Skeletal muscle satellite cell (primary cell): ENCODE measurements at regions not wholly inside any gene's neighbourhood (a gene's known extent, or its start where the extent isn't known, plus 50 kb on each side); places are given as distances from the start of the nearest gene placed in this dataset.

Experiments used
- H3K27me3 ChIP-seq: 2 replicates; pipeline ENCODE4 v1.7.0; 2013; ENCODE audit warnings: low read length; ENCODE audit not compliant: control insufficient read depth, insufficient read depth
- H3K36me3 ChIP-seq: 2 replicates; pipeline ENCODE4 v1.7.0; 2013; ENCODE audit warnings: mild to moderate bottlenecking, control low read depth, low read length; ENCODE audit not compliant: insufficient read depth
- H3K4me1 ChIP-seq: 2 replicates; pipeline ENCODE4 v1.7.0; 2013; ENCODE audit warnings: low read length; ENCODE audit not compliant: control insufficient read depth, insufficient read depth
- H3K4me2 ChIP-seq: 2 replicates; pipeline ENCODE4 v1.7.0; 2013; ENCODE audit warnings: mild to moderate bottlenecking, low read length
- H3K4me3 ChIP-seq: 2 replicates; pipeline ENCODE4 v1.7.0; 2013; ENCODE audit warnings: low read length
- H3K9ac ChIP-seq: 2 replicates; pipeline ENCODE4 v1.7.0; 2013; ENCODE audit warnings: mild to moderate bottlenecking, low read depth, low read length, moderate library complexity
- H3K9me3 ChIP-seq: replicated peaks from 2 replicates; pipeline ENCODE4 v1.7.0; 2013; ENCODE audit warnings: mild to moderate bottlenecking, control low read depth, low read length

DNA sequence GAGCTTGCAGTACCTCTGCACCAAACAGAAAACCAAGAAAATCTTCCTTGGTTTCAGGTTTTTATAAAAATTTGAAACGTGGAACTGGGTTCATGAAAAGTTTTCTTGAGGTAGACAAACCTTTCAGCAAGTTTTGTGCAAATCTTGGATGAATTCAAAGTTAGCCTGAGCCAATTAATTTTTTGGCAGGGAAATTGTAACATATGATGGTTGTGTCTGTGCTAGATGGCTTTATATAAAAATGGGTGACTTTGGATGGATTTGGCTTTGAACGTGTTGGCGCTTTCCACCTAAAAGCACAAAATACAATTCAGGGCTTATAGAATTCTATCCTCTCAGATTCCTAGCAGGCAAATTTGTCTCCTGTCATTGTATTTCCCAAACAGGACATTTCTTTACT lies 524.4 kb downstream of the CAAP1 start:
- H3K9me3 ChIP-seq = no peaks in the 10 kb centered on the region
- no peak overlapping the region for H3K4me3 ChIP-seq
- H3K36me3 ChIP-seq = no peaks in the 10 kb centered on the region

DNA sequence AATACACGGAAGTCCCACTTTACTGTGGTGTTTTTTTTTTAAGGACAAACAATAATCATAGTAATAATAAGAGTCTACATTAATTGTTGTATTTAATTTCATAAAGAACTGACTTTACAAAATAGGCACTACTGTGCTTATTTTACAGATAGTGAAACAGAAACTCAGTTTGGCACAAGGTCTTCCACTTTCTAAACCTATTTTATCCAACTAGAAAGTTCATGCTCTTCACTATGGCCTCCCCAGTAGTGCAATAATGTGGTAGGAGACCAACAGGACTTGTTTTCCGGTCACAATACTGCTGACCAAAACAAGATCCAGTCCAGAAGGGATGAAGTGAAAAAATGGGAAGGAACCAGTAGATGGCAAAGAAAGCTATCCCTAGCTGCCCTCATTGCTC lies 531.6 kb downstream of the CAAP1 start:
- H3K4me3 ChIP-seq = no peak overlapping the region
- no peak overlapping the region for H3K4me2 ChIP-seq
- H3K27me3 ChIP-seq = no peaks in the 10 kb centered on the region
- H3K36me3 ChIP-seq = no peaks in the 10 kb centered on the region
- H3K4me1 ChIP-seq = no peaks in the 10 kb centered on the region
- no peaks in the 10 kb centered on the region for H3K9me3 ChIP-seq
- H3K9ac ChIP-seq = no peak overlapping the region

More for the DNA sequence above, 524.4 kb downstream of the CAAP1 start:
- H3K4me2 ChIP-seq = no peak overlapping the region
- no peaks in the 10 kb centered on the region for H3K4me1 ChIP-seq
- H3K27me3 ChIP-seq = no peaks in the 10 kb centered on the region
- no peak overlapping the region for H3K9ac ChIP-seq

DNA sequence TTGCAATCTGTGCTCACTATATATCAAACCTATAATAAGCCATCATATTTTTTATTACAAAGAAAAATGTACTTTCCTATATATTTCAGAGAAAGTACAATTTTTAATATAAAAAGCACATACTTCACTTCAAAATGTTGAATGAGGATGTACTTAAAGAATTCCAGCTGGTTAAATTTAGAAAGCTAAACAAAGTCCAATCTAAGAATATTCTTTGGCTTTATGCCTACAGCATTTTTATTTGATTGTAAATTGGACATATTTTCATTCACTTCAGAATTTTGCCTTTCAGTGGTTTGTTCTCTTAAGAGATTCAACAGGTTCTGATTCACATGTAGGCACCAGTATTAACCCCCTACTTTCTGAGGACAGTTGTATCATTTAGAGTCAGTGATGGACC lies 533.8 kb downstream of the CAAP1 start:
- Histone ChIP-seq H3K36me3 (no peaks in the 10 kb centered on the region), H3K4me1 (no peaks in the 10 kb centered on the region), H3K9ac (no peak overlapping the region), H3K4me3 (no peak overlapping the region), H3K4me2 (no peak overlapping the region), H3K9me3 (no peaks in the 10 kb centered on the region), H3K27me3 (no peaks in the 10 kb centered on the region)

DNA sequence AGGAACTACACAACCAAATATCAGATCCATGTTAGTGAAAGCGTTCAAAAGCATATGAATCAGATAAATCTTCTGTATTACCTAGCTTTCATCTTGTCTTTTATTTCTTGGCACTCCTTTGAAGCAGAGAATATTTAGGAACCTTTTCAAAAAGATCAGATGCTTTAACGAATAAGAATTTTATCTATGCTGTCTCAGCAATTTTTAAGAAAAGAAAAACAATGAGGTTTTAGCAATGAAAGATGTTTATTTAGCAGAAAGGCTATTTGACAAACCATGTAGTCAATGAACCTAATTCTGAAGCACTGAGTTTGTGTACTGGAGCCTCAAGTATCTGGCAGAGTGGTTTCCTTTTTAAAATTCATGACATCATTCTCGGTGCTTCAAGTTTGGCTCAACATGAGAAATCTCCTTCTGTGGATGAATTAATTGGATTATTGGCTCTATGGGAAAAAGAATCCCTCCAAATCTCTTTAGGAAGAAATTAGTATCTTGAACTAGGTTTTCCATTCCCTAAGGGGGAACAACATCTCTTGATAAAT lies 534.7 kb downstream of the CAAP1 start:
- H3K4me1 ChIP-seq = no peaks in the 10 kb centered on the region
- H3K36me3 ChIP-seq = no peaks in the 10 kb centered on the region
- no peak overlapping the region for H3K9ac ChIP-seq
- H3K4me2 ChIP-seq = no peak overlapping the region
- H3K9me3 ChIP-seq = no peaks in the 10 kb centered on the region
- H3K27me3 ChIP-seq = no peaks in the 10 kb centered on the region
- H3K4me3 ChIP-seq = no peak overlapping the region

DNA sequence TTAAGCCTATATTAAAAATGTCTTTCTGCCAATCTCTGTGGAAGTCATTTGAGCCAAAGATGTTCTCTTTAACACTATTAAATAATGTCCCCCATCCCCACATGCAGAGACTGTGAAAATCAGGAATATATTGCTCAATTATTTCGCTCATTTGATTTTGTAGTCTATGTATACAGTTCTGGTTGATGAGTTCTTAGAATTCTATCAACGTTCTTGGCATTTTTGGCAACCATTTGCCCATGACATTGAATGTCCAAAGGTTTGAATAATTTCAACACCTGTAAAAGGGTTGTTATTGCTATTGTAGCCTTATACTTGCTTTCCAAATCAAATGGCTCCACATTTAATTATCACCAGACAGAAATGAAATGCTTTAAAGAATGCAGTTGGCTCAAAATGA lies 536.1 kb downstream of the CAAP1 start:
- no peak overlapping the region for H3K4me3 ChIP-seq
- no peaks in the 10 kb centered on the region for H3K36me3 ChIP-seq
- H3K9me3 ChIP-seq = no peaks in the 10 kb centered on the region
- H3K4me2 ChIP-seq = no peak overlapping the region
- no peaks in the 10 kb centered on the region for H3K27me3 ChIP-seq
- no peaks in the 10 kb centered on the region for H3K4me1 ChIP-seq
- no peak overlapping the region for H3K9ac ChIP-seq

DNA sequence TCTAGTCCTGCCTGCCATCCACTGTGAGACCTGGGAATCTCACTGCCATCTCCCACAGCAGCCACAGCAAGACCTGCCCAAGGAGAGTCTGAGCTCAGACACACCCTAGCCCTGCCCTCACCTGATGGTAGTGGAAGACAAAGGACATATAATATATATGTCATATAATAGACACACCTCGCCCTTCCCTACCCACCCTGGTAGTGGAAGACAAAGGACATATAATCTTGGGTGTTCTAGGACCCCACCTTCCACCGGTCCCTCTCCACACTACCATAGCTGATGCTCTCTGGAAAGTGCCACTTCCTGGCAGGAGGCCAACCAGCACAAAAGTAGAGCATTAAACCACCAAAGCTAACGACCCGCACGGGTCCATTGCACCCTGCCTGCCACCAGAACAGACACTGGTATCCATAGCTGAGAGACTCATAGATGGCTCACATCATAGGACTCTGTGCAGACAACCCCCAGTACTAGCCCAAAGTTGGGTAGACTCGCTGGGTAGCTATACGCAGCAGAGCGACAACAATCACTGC lies 545.6 kb downstream of the CAAP1 start:
- no peak overlapping the region for H3K4me2 ChIP-seq
- no peak overlapping the region for H3K4me3 ChIP-seq
- H3K9me3 ChIP-seq = no peaks in the 10 kb centered on the region
- H3K9ac ChIP-seq = no peak overlapping the region
- no peaks in the 10 kb centered on the region for H3K27me3 ChIP-seq
- no peaks in the 10 kb centered on the region for H3K36me3 ChIP-seq
- H3K4me1 ChIP-seq = no peaks in the 10 kb centered on the region

DNA sequence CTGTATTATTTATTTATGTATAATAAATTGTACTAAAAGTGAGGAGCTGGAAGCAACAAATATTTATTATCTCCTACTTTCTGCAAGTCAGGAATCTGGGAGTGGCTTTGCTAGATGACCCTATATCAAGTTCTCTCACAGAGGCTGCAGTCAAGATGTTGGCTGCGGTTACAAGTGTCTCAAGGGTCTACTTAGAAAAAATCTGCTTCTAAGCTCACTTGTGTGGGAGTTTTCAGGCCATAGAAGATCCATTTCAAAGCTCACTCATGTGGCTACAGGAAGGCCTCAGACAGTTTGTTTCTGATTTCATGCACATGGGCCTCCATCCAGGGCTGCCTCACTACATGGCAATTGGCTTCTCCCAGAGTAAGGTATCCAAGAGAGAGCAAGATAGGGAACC lies 551.1 kb downstream of the CAAP1 start:
- Histone ChIP-seq H3K4me3 (no peak overlapping the region), H3K9ac (no peak overlapping the region), H3K36me3 (no peaks in the 10 kb centered on the region), H3K9me3 (no peaks in the 10 kb centered on the region), H3K4me2 (no peak overlapping the region), H3K27me3 (no peaks in the 10 kb centered on the region), H3K4me1 (no peaks in the 10 kb centered on the region)

DNA sequence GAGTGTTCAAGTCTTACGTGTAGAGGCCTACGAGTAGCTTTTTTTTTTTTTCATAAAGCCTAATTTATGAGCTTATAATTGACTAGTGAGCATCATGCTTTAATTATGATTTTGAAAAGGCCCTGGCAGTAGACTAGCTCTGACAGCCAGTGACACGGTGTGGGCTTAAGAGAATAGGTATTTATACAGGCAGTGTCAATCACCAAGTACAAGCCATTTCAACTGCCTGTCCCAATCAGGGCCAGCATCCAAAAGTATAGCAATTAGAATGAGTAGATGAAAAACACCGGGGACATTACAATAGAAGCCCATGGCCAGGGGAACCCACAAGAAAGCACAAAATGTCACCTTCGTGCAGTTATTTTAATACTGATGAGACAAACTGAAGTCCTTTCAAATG lies 552.8 kb downstream of the CAAP1 start:
- H3K36me3 ChIP-seq = no peaks in the 10 kb centered on the region
- no peak overlapping the region for H3K9ac ChIP-seq
- H3K4me1 ChIP-seq = no peaks in the 10 kb centered on the region
- no peak overlapping the region for H3K4me3 ChIP-seq
- no peaks in the 10 kb centered on the region for H3K9me3 ChIP-seq
- H3K27me3 ChIP-seq = no peaks in the 10 kb centered on the region
- no peak overlapping the region for H3K4me2 ChIP-seq

DNA sequence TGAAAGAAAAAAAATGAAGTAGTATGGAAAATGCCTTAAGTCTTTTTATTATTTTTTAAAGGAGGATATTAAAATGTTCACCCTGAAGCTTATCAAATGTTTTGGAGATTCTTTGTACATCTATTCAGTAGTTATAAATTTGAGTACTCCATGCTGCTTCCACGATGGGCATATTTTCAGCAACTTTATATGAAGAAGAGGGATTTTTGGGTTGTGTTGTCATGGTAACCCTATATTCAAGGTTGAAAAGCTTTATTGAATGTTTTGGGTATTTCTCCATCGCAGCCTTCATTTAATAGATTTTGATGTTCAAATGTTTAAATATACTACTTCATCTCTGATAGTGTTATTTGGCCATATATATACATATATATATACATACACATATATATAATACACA lies 557.5 kb downstream of the CAAP1 start:
- Histone ChIP-seq H3K9me3 (no peaks in the 10 kb centered on the region), H3K4me3 (no peak overlapping the region), H3K27me3 (no peaks in the 10 kb centered on the region), H3K4me1 (no peaks in the 10 kb centered on the region), H3K9ac (no peak overlapping the region), H3K4me2 (no peak overlapping the region), H3K36me3 (no peaks in the 10 kb centered on the region)

DNA sequence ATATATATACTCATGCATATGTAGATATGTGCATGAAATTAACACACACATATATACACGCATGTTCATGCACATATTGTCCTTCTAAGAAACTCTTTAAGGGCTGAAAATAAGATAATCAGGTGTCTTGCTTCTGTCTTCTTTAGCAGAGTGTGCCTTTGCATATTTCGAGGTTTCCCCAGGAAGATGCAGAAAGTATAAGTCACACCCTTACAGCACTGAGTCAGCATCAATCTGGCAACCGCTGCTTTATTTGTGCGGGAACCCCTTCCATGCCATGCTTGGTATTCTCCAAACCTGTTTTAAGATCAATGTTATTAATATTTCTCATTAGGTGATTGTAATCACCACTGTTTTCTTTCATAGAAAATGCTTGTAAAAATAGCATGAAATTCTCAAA lies 557.9 kb downstream of the CAAP1 start:
- no peaks in the 10 kb centered on the region for H3K4me1 ChIP-seq
- H3K9ac ChIP-seq = no peak overlapping the region
- H3K4me3 ChIP-seq = no peak overlapping the region
- H3K4me2 ChIP-seq = no peak overlapping the region
- H3K27me3 ChIP-seq = no peaks in the 10 kb centered on the region
- no peaks in the 10 kb centered on the region for H3K9me3 ChIP-seq
- H3K36me3 ChIP-seq = no peaks in the 10 kb centered on the region

DNA sequence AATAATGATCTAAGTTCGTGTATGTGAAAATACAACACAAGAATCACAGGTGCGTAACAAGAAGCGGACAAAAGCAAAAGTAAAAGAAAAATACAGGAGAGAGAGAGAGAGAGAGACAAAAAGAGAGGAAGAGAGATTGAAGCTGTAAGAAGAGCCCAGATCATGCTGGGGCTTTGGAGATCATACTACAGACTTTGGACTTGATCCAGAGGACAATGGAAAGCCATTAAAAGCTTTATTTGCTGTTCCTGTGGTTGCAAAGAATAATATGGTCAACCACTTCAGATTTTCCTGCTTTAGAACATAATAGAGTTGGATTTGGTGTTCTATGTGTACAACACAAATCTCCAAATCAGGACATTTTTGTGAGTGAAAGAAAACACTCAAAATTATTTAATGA lies 561.4 kb downstream of the CAAP1 start:
- H3K9me3 ChIP-seq = no peaks in the 10 kb centered on the region
- no peak overlapping the region for H3K4me2 ChIP-seq
- no peak overlapping the region for H3K9ac ChIP-seq

DNA sequence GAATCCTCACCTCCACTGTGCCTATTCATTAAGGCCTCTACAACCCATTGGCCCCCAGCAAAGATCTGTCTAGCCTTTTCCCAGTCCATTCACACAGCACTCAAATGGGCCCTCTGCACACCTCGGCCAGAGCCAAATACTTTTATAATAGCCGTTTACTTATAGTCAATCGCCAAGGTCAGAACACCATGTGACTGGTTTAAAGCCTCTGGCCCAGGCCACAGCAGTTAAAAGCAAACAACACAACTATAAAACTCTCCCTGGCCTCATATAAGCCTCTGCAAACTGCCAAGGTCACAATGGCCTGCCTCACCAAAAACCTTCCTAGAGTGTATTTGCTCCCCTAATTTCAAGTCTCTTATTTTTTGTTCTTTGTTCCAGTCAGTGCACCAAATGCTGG lies 562.6 kb downstream of the CAAP1 start:
- Histone ChIP-seq H3K27me3 (no peaks in the 10 kb centered on the region), H3K4me2 (no peak overlapping the region), H3K4me1 (peaks cover 11% of the 10 kb centered on the region), H3K9ac (no peak overlapping the region), H3K9me3 (no peaks in the 10 kb centered on the region), H3K36me3 (no peaks in the 10 kb centered on the region), H3K4me3 (no peak overlapping the region)

More for the DNA sequence above, 561.4 kb downstream of the CAAP1 start:
- no peak overlapping the region for H3K4me3 ChIP-seq
- H3K36me3 ChIP-seq = no peaks in the 10 kb centered on the region
- no peaks in the 10 kb centered on the region for H3K27me3 ChIP-seq
- peaks cover 2% of the 10 kb centered on the region for H3K4me1 ChIP-seq
